OCI-LY7 (cell line): ENCODE measurements at regions not wholly inside any gene's neighbourhood (a gene's known extent, or its start where the extent isn't known, plus 50 kb on each side); places are given as distances from the start of the nearest gene placed in this dataset.
"Not testable (repeated sequence)": the region's sequence is repeated elsewhere in the genome, so short reads cannot be mapped to it uniquely, and the experiment has no call there.

Experiments used
- BruUV-seq: library from RNA; stranded (reverse); fragments of 400-500 nt; replicated peaks from 2 replicates; lab custom pipeline; 2021; lab: Mats Ljungman, UMichigan
- CTCF ChIA-PET: fragments of 300-600 bp; sonication (Branson Sonifier 250); formaldehyde crosslinking; loops from one replicate; lab custom pipeline; 2022; ENCODE audit warnings: antibody characterized with exemption; ENCODE audit not compliant: unreplicated experiment; lab: Charles Lee
- POLR2A ChIA-PET: fragments of 300-600 bp; sonication (Branson Sonifier 250); formaldehyde crosslinking; loops from one replicate; lab custom pipeline; 2022; ENCODE audit warnings: antibody characterized with exemption; lab: Charles Lee
- DNase-seq: peaks from one replicate; pipeline ENCODE4 v3.0.0-alpha.2; 2015; ENCODE audit warnings: low spot score
- H2AFZ ChIP-seq: fragments of 200-600 bp; sonication (generic), shearing (Covaris generic); 2 replicates; pipeline ENCODE4 v1.6.1; 2014; ENCODE audit warnings: mild to moderate bottlenecking, antibody characterized with exemption, low read length, moderate library complexity
- H3K27ac ChIP-seq: fragments of 200-600 bp; sonication (generic); 2 replicates; pipeline ENCODE4 v1.5.1; 2014; ENCODE audit warnings: mixed run types, low read depth, mild to moderate bottlenecking, moderate library complexity, low read length, inconsistent platforms; ENCODE audit not compliant: poor library complexity, severe bottlenecking
- H3K36me3 ChIP-seq: fragments of 200-600 bp; sonication (generic); 2 replicates; pipeline ENCODE4 v1.6.1; 2014; ENCODE audit warnings: mild to moderate bottlenecking, antibody characterized with exemption, low read length, moderate library complexity, mixed read lengths; ENCODE audit not compliant: insufficient read depth
- H3K4me1 ChIP-seq: fragments of 200-600 bp; sonication (generic); 2 replicates; pipeline ENCODE4 v1.5.1; 2014; ENCODE audit warnings: mild to moderate bottlenecking, low read length; ENCODE audit not compliant: insufficient read depth, poor library complexity, severe bottlenecking
- H3K4me2 ChIP-seq: fragments of 200-600 bp; sonication (generic); 2 replicates; pipeline ENCODE4 v1.6.1; 2014; ENCODE audit warnings: mild to moderate bottlenecking, low read length
- H3K4me3 ChIP-seq: fragments of 200-600 bp; sonication (generic); 2 replicates; pipeline ENCODE4 v1.5.1; 2014; ENCODE audit warnings: mild to moderate bottlenecking, low read depth, low read length; ENCODE audit not compliant: poor library complexity, severe bottlenecking
- H3K79me2 ChIP-seq: fragments of 200-600 bp; sonication (generic); 2 replicates; pipeline ENCODE4 v1.6.1; 2016; ENCODE audit warnings: low read depth, mild to moderate bottlenecking, low read length, moderate library complexity, mixed read lengths; ENCODE audit not compliant: insufficient read depth
- H3K9me2 ChIP-seq: fragments of 200-600 bp; sonication (generic); 2 replicates; pipeline ENCODE4 v1.6.1; 2016; ENCODE audit warnings: mild to moderate bottlenecking, low read length, mixed read lengths; ENCODE audit not compliant: insufficient read depth
- H3K9me3 ChIP-seq: fragments of 200-600 bp; sonication (generic); 2 replicates; pipeline ENCODE4 v1.6.1; 2014; ENCODE audit warnings: mild to moderate bottlenecking, mixed run types, low read length, mixed read lengths
- H4K20me1 ChIP-seq: fragments of 200-600 bp; sonication (generic); 2 replicates; pipeline ENCODE4 v1.6.1; 2014; ENCODE audit warnings: mild to moderate bottlenecking, antibody characterized with exemption, low read length, moderate library complexity, mixed read lengths; ENCODE audit not compliant: insufficient read depth
- CTCF ChIP-seq: fragments of 200-600 bp; sonication (generic); conservative IDR thresholded peaks from 2 replicates; pipeline ENCODE4 v1.5.1; 2014; ENCODE audit warnings: mild to moderate bottlenecking, antibody characterized with exemption, low read length, moderate library complexity, mixed read lengths
- EZH2phosphoT487 ChIP-seq: fragments of 200-600 bp; sonication (generic); IDR thresholded peaks from 2 replicates; pipeline ENCODE4 v1.6.1; 2018; ENCODE audit warnings: low read depth, borderline replicate concordance, mild to moderate bottlenecking, mixed run types, antibody characterized with exemption, low read length, moderate library complexity, mixed read lengths
- intact Hi-C: fragments of 100-400 bp; cut with micrococcal nuclease; formaldehyde crosslinking; loops from one replicate; pipeline ENCODE4 v1.10.0; 2022; ENCODE audit not compliant: unreplicated experiment

GRCh38 chr13:37475966-37476365, 122.6 kb downstream of the POSTN start:
- TF ChIP-seq CTCF, result no peak
- TF ChIP-seq EZH2phosphoT487, result no peak
- no peaks in the 10 kb centered on the region for H3K4me1 ChIP-seq
- H3K9me2 ChIP-seq, result no peaks in the 10 kb centered on the region
- intact Hi-C loops, result no loop called here
- no peaks in the 10 kb centered on the region for H3K36me3 ChIP-seq
- no peak overlapping the region for H3K27ac ChIP-seq
- BruUV-seq, result no TSS peak
- no peak overlapping the region for H3K4me2 ChIP-seq
- ChIA-PET CTCF (no interaction called here), POLR2A (interaction anchor here (1.2 kb wide), 1 partner anchor 10 kb away, joined by 3 read pairs; no protein-coding TSS in a partner anchor)
- H2AFZ ChIP-seq, result no peak overlapping the region
- DNase-seq, result no peak
- H3K79me2 ChIP-seq, result no peaks in the 10 kb centered on the region
- H3K4me3 ChIP-seq, result no peak overlapping the region
- H4K20me1 ChIP-seq, result no peaks in the 10 kb centered on the region
- no peaks in the 10 kb centered on the region for H3K9me3 ChIP-seq

GRCh38 chr13:37475151-37475550, 123.4 kb downstream of the POSTN start:
- DNase-seq, result no peak
- Histone ChIP-seq H4K20me1 (no peaks in the 10 kb centered on the region), H3K4me2 (no peak overlapping the region), H3K36me3 (no peaks in the 10 kb centered on the region), H3K4me1 (no peaks in the 10 kb centered on the region), H3K4me3 (no peak overlapping the region), H2AFZ (no peak overlapping the region), H3K27ac (no peak overlapping the region), H3K9me2 (no peaks in the 10 kb centered on the region), H3K9me3 (no peaks in the 10 kb centered on the region), H3K79me2 (no peaks in the 10 kb centered on the region)
- ChIA-PET CTCF (no interaction called here), POLR2A (interaction anchor here (0.6 to 0.9 kb wide), 2 partner anchors 9 to 112 kb away, joined by 3 to 6 read pairs; no protein-coding TSS in a partner anchor)
- BruUV-seq, result no TSS peak
- TF ChIP-seq CTCF, result no peak
- no peak for TF ChIP-seq EZH2phosphoT487
- intact Hi-C loops, result no loop called here

GRCh38 chr13:37473035-37473434, 125.5 kb downstream of the POSTN start:
- ChIA-PET POLR2A (no interaction called here), CTCF (no interaction called here)
- H3K4me2 ChIP-seq, result no peak overlapping the region
- intact Hi-C loops, result no loop called here
- no peak overlapping the region for H3K4me3 ChIP-seq
- peak; percentile 14 for DNase-seq
- H3K36me3 ChIP-seq, result no peaks in the 10 kb centered on the region
- H3K9me3 ChIP-seq, result no peaks in the 10 kb centered on the region
- no peaks in the 10 kb centered on the region for H3K79me2 ChIP-seq
- H3K4me1 ChIP-seq, result no peaks in the 10 kb centered on the region
- no peaks in the 10 kb centered on the region for H4K20me1 ChIP-seq
- no peak overlapping the region for H2AFZ ChIP-seq
- H3K27ac ChIP-seq, result no peak overlapping the region
- no TSS peak for BruUV-seq
- H3K9me2 ChIP-seq, result no peaks in the 10 kb centered on the region
- peak; percentile 72 for TF ChIP-seq CTCF
- no peak for TF ChIP-seq EZH2phosphoT487

DNA sequence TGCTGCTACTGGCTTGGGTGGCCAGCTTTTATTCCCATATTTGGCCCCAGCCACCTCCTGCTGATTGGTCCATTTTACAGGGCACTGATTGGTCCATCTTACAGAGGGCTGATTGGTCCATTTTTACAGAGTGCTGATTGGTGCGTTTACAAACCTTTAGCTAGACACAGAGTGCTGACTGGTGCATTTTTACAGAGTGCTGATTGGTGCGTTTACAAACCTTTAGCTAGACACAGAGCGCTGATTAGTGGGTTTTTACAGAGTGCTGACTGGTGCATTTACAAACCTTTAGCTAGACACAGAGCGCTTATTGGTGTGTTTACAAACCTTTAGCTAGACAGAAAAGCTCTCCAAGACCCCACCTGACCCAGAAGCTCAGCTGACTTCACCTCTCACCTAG, 126.3 kb downstream of the POSTN start:
- H3K9me2 ChIP-seq, intact Hi-C loops, H3K9me3 ChIP-seq, H3K79me2 ChIP-seq, BruUV-seq, H2AFZ ChIP-seq, POLR2A ChIA-PET, H4K20me1 ChIP-seq, H3K4me2 ChIP-seq, CTCF ChIA-PET, H3K4me3 ChIP-seq, H3K27ac ChIP-seq, DNase-seq, H3K36me3 ChIP-seq, H3K4me1 ChIP-seq: not testable (repeated sequence)
